ENCODE measurements at regions not wholly inside any gene's neighbourhood (a gene's known extent, or its start where the extent isn't known, plus 50 kb on each side); places are given as distances from the start of the nearest gene placed in this dataset.

- DNase-seq (ENCODE audit: low spot score) (no peak), ATAC-seq (no peak)
- H3K4me1 ChIP-seq (ENCODE audit: insufficient read depth): no peaks in the 10 kb centered on the region
- H2AFZ ChIP-seq: no peak overlapping the region
- H3K9me3 Mint-ChIP-seq: peaks cover 21% of the 10 kb centered on the region
- no peak overlapping the region for H3K4me2 ChIP-seq
- H3K4me3 Mint-ChIP-seq: no peak overlapping the region
- no peaks in the 10 kb centered on the region for H3K9me2 ChIP-seq (ENCODE audit: insufficient read depth)
- peaks cover 18% of the 10 kb centered on the region for H3K36me3 Mint-ChIP-seq (ENCODE audit: low read depth)
- no peak overlapping the region for H3K27ac ChIP-seq (ENCODE audit: low read depth)
- peaks cover 2% of the 10 kb centered on the region; the same call in 1 of the 3 replicates for H3K4me1 Mint-ChIP-seq
- TF ChIP-seq CREB1 (CRISPR knock-in tag; IDR thresholded peaks at IDR 0.05; ENCODE audit: low read depth) (no peak), EZH2 (IDR thresholded peaks at IDR 0.05; ENCODE audit: low read depth, unreplicated experiment) (no peak), JUNB (IDR thresholded peaks at IDR 0.05; ENCODE audit: unreplicated experiment) (no peak), ZNF462 (CRISPR knock-in tag; IDR thresholded peaks at IDR 0.05) (no peak), NANOG (IDR thresholded peaks at IDR 0.05; ENCODE audit: borderline replicate concordance) (no peak), REST (IDR thresholded peaks at IDR 0.05; ENCODE audit: unreplicated experiment) (no peak), ZNF331 (CRISPR knock-in tag; IDR thresholded peaks at IDR 0.05; ENCODE audit: low read depth) (no peak), STAT1 (IDR thresholded peaks at IDR 0.05; ENCODE audit: unreplicated experiment) (no peak), CTCF (conservative IDR thresholded peaks at IDR 0.05; ENCODE audit: low read depth in 2 of 2) (no peak), EZH2phosphoT487 (IDR thresholded peaks at IDR 0.05; ENCODE audit: unreplicated experiment) (no peak), POLR2AphosphoS5 (IDR thresholded peaks at IDR 0.05; ENCODE audit: low read depth) (no peak), ZNF114 (CRISPR knock-in tag; IDR thresholded peaks at IDR 0.05) (no peak)
- TF ChIP-seq, protein P1, sequence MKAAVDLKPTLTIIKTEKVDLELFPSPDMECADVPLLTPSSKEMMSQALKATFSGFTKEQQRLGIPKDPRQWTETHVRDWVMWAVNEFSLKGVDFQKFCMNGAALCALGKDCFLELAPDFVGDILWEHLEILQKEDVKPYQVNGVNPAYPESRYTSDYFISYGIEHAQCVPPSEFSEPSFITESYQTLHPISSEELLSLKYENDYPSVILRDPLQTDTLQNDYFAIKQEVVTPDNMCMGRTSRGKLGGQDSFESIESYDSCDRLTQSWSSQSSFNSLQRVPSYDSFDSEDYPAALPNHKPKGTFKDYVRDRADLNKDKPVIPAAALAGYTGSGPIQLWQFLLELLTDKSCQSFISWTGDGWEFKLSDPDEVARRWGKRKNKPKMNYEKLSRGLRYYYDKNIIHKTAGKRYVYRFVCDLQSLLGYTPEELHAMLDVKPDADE (IDR thresholded peaks at IDR 0.05): no peak
- no peaks in the 10 kb centered on the region for H3K36me3 ChIP-seq (ENCODE audit: insufficient read depth)
- no peaks in the 10 kb centered on the region for H3F3A ChIP-seq (replicated peaks; ENCODE audit: low read depth)
- no peak overlapping the region for H3K4me3 ChIP-seq
- no peaks in the 10 kb centered on the region for H3K27me3 ChIP-seq (ENCODE audit: insufficient read depth)
- no peaks in the 10 kb centered on the region for H4K20me1 ChIP-seq (replicated peaks; ENCODE audit: insufficient read depth)
- peaks cover 14% of the 10 kb centered on the region for H3K27me3 Mint-ChIP-seq (ENCODE audit: insufficient read depth, low read depth, poor library complexity)
- no peaks in the 10 kb centered on the region for H3K79me2 ChIP-seq (replicated peaks; ENCODE audit: insufficient read depth)
- H3K27ac Mint-ChIP-seq: no peak overlapping the region
These were observed 456.8 kb upstream of the AMOT start for GRCh38 chrX:113297437-113297836.

Measured in GM23338 (cell line).